ENCODE measurements at regions not wholly inside any gene's neighbourhood (a gene's known extent, or its start where the extent isn't known, plus 50 kb on each side); places are given as distances from the start of the nearest gene placed in this dataset.

GRCh38 chr12:67877727-67878126 lies 111.5 kb upstream of the IFNG-AS1 start:
- Histone ChIP-seq H3K36me3 (no peaks in the 10 kb centered on the region), H3K27me3 (no peaks in the 10 kb centered on the region), H3K4me3 (no peak overlapping the region), H3K4me1 (no peaks in the 10 kb centered on the region), H3K27ac (no peak overlapping the region), H3K9me3 (no peaks in the 10 kb centered on the region)
- TF ChIP-seq POLR2A (IDR thresholded peaks at IDR 0.05) (no peak), EP300 (IDR thresholded peaks at IDR 0.05) (no peak), POLR2AphosphoS5 (IDR thresholded peaks at IDR 0.05) (no peak), CTCF (IDR thresholded peaks at IDR 0.05) (no peak)
- ATAC-seq: no peak
- 87 to 96% methylated on average over 3 of the region's 3 CpGs for WGBS, 2 donors (ENCODE audit: low coverage in 1 of 2)

GRCh38 chr12:67879937-67880336 lies 109.3 kb upstream of the IFNG-AS1 start:
- no peaks in the 10 kb centered on the region for H3K9me3 ChIP-seq
- no peak for ATAC-seq
- TF ChIP-seq EP300 (IDR thresholded peaks at IDR 0.05): no peak
- no peak for TF ChIP-seq CTCF (IDR thresholded peaks at IDR 0.05)
- no peak for TF ChIP-seq POLR2AphosphoS5 (IDR thresholded peaks at IDR 0.05)
- no peak for TF ChIP-seq POLR2A (IDR thresholded peaks at IDR 0.05)
- WGBS, 2 donors (ENCODE audit: low coverage in 1 of 2): 89 to 91% methylated on average over 4 to 5 of the region's 5 CpGs
- no peaks in the 10 kb centered on the region for H3K36me3 ChIP-seq
- H3K27ac ChIP-seq: no peak overlapping the region
- peaks cover 0 to 2% (median 0%) of the 10 kb centered on the region in 3 donors for H3K4me1 ChIP-seq
- no peak overlapping the region for H3K4me3 ChIP-seq
- H3K27me3 ChIP-seq: no peaks in the 10 kb centered on the region

- TF ChIP-seq POLR2AphosphoS5 (IDR thresholded peaks at IDR 0.05): no peak
- no peak for TF ChIP-seq POLR2A (IDR thresholded peaks at IDR 0.05)
- TF ChIP-seq EP300 (IDR thresholded peaks at IDR 0.05): no peak
- TF ChIP-seq CTCF (IDR thresholded peaks at IDR 0.05): no peak
- Histone ChIP-seq H3K27ac (no peak overlapping the region), H3K36me3 (no peaks in the 10 kb centered on the region), H3K4me3 (no peak overlapping the region), H3K27me3 (no peaks in the 10 kb centered on the region), H3K9me3 (no peaks in the 10 kb centered on the region), H3K4me1 (peaks cover 0 to 16% (median 7%) of the 10 kb centered on the region in 3 donors)
- WGBS, 2 donors (ENCODE audit: low coverage in 1 of 2): 76 to 77% methylated on average over 2 of the region's 2 CpGs
- no peak for ATAC-seq
Measured at GRCh38 chr12:67881565-67881964, 107.7 kb upstream of the IFNG-AS1 start.

- no peak for ATAC-seq
- H3K27ac ChIP-seq: peak overlapping the region in 2 of 4 donors; percentile 34 to 74
- 17 to 52% methylated on average over 2 of the region's 2 CpGs for WGBS, 2 donors (ENCODE audit: low coverage in 1 of 2)
- no peak for TF ChIP-seq CTCF (IDR thresholded peaks at IDR 0.05)
- TF ChIP-seq POLR2AphosphoS5 (IDR thresholded peaks at IDR 0.05): no peak
- no peak for TF ChIP-seq EP300 (IDR thresholded peaks at IDR 0.05)
- TF ChIP-seq POLR2A (IDR thresholded peaks at IDR 0.05): no peak
- peaks cover 0 to 16% (median 7%) of the 10 kb centered on the region in 3 donors for H3K4me1 ChIP-seq
- H3K9me3 ChIP-seq: no peaks in the 10 kb centered on the region
- no peaks in the 10 kb centered on the region for H3K36me3 ChIP-seq
- no peaks in the 10 kb centered on the region for H3K27me3 ChIP-seq
- no peak overlapping the region for H3K4me3 ChIP-seq
Measured at GRCh38 chr12:67884596-67884995, 104.7 kb upstream of the IFNG-AS1 start.

GRCh38 chr12:67885375-67886169 lies 103.7 kb upstream of the IFNG-AS1 start:
- TF ChIP-seq EP300 (IDR thresholded peaks at IDR 0.05): no peak
- TF ChIP-seq CTCF (IDR thresholded peaks at IDR 0.05): no peak
- no peak for TF ChIP-seq POLR2A (IDR thresholded peaks at IDR 0.05)
- peak; percentile 52 for TF ChIP-seq POLR2AphosphoS5 (IDR thresholded peaks at IDR 0.05)
- no peak overlapping the region for H3K4me3 ChIP-seq
- peak; percentile 71 for ATAC-seq
- no peaks in the 10 kb centered on the region for H3K27me3 ChIP-seq
- H3K4me1 ChIP-seq: peaks cover 0 to 16% (median 7%) of the 10 kb centered on the region in 3 donors
- 26 to 28% methylated on average over 6 of the region's 7 CpGs for WGBS, 2 donors (ENCODE audit: low coverage in 1 of 2)
- no peaks in the 10 kb centered on the region for H3K9me3 ChIP-seq
- no peaks in the 10 kb centered on the region for H3K36me3 ChIP-seq
- H3K27ac ChIP-seq: peak overlapping the region; percentile 25 to 74 (median 56)

Data from gastroesophageal sphincter (tissue), 4 donors.